SK-N-SH (cell line): ENCODE measurements at regions not wholly inside any gene's neighbourhood (a gene's known extent, or its start where the extent isn't known, plus 50 kb on each side); places are given as distances from the start of the nearest gene placed in this dataset.
"Not testable (repeated sequence)": the region's sequence is repeated elsewhere in the genome, so short reads cannot be mapped to it uniquely, and the experiment has no call there.

ENCODE experiments used
- SIN3A ChIP-seq: IDR thresholded peaks from 2 replicates; pipeline ENCODE4 v1.6.1; 2012; ENCODE audit warnings: low read depth, mild to moderate bottlenecking, low read length, moderate library complexity, borderline replicate concordance
- TAF1 ChIP-seq: IDR thresholded peaks from 2 replicates; pipeline ENCODE4 v1.6.1; 2012; ENCODE audit warnings: low read depth, mild to moderate bottlenecking, low read length, moderate library complexity, borderline replicate concordance
- TF ChIP-seq, protein P1 (sequence below): IDR thresholded peaks from 2 replicates; pipeline ENCODE4 v1.4.0; 2012; ENCODE audit warnings: low read depth, borderline replicate concordance

DNA sequence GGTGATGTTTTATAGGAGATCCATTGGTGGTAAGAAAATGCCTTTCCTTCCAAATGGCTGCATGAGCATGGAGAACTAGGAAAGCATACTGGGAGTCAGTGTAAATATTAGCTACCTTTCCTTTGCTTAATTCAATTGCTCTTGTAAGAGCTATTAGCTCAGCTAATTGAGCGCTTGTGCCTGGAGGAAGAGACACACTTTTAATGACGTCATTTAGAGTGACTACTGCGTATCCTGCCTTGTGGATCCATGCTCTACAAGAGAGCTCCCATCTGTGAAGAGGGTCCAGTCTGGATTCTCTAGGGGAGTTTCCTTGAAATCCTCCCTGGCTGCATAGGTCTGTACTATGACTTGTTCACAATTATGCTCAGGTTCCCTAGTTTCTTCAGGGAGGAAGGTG, 63.8 kb upstream of the ARRDC3 start:
- TF ChIP-seq SIN3A, TAF1: not testable (repeated sequence)
- TF ChIP-seq, protein P1, sequence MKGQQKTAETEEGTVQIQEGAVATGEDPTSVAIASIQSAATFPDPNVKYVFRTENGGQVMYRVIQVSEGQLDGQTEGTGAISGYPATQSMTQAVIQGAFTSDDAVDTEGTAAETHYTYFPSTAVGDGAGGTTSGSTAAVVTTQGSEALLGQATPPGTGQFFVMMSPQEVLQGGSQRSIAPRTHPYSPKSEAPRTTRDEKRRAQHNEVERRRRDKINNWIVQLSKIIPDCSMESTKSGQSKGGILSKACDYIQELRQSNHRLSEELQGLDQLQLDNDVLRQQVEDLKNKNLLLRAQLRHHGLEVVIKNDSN = not testable (repeated sequence)
